Gastroesophageal sphincter (tissue), 3 donors: ENCODE measurements at regions not wholly inside any gene's neighbourhood (a gene's known extent, or its start where the extent isn't known, plus 50 kb on each side); places are given as distances from the start of the nearest gene placed in this dataset.

Experiments used
- CTCF ChIP-seq, 4 experiments: fragments of 200-600 bp in 2 of 4; fragments of 450-650 bp in 2 of 4; sonication (generic) in 1 of 4; IDR thresholded peaks; one replicate each; pipeline ENCODE4 v1.5.1; 2017 to 2019; ENCODE audit warnings: antibody characterized with exemption in 4 of 4, mild to moderate bottlenecking in 2 of 4, moderate library complexity in 2 of 4
- EP300 ChIP-seq: sonication (generic); formaldehyde crosslinking; IDR thresholded peaks from one replicate; pipeline ENCODE4 v1.6.1; 2017; ENCODE audit warnings: antibody characterized with exemption, mild to moderate bottlenecking
- POLR2A ChIP-seq, 2 donors: fragments of 450-650 bp; IDR thresholded peaks; one replicate each; pipeline ENCODE4 v1.6.1; 2017; ENCODE audit warnings: antibody characterized with exemption in 2 of 2, mild to moderate bottlenecking in 2 of 2, moderate library complexity in 1 of 2
- POLR2AphosphoS5 ChIP-seq: sonication (generic); formaldehyde crosslinking; IDR thresholded peaks from one replicate; pipeline ENCODE4 v1.6.1; 2017; ENCODE audit warnings: antibody characterized with exemption

GRCh38 chr1:36553591-36554322, 71.0 kb upstream of the CSF3R start:
- TF ChIP-seq POLR2AphosphoS5 (no peak), CTCF (IDR thresholded peaks at IDR 0.05) (peak in 3 of 4 experiments; percentile 12 to 56 (median 29)), POLR2A (IDR thresholded peaks at IDR 0.05) (no peak), EP300 (no peak)
